ENCODE measurements at regions not wholly inside any gene's neighbourhood (a gene's known extent, or its start where the extent isn't known, plus 50 kb on each side); places are given as distances from the start of the nearest gene placed in this dataset.

DNA sequence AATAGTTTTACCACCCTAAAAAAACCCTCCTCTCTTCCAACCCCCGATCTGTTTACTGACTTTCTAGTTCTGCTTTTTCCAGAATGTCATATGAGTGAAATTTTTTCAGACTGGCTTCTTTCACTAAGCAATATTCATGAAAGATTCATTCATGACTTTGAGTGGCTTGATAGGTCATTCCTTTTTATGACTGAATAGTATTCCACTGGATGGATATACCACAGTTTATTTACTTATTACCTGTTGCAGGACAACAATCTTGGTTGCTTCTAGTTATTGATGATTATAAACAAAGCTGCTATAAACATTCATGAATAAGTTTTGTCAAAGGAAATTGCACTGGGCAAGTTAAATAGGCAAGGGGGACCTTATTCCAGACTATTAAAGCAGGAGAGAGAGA is 264.2 kb downstream of the UTP18 start:
- no peak for DNase-seq (ENCODE audit: low read depth)
- H3K4me3 ChIP-seq (ENCODE audit: low read length) = no peak overlapping the region
- TF ChIP-seq, protein P1, sequence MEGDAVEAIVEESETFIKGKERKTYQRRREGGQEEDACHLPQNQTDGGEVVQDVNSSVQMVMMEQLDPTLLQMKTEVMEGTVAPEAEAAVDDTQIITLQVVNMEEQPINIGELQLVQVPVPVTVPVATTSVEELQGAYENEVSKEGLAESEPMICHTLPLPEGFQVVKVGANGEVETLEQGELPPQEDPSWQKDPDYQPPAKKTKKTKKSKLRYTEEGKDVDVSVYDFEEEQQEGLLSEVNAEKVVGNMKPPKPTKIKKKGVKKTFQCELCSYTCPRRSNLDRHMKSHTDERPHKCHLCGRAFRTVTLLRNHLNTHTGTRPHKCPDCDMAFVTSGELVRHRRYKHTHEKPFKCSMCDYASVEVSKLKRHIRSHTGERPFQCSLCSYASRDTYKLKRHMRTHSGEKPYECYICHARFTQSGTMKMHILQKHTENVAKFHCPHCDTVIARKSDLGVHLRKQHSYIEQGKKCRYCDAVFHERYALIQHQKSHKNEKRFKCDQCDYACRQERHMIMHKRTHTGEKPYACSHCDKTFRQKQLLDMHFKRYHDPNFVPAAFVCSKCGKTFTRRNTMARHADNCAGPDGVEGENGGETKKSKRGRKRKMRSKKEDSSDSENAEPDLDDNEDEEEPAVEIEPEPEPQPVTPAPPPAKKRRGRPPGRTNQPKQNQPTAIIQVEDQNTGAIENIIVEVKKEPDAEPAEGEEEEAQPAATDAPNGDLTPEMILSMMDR (conservative IDR thresholded peaks at IDR 0.05; ENCODE audit: low read length) = no peak

DNA sequence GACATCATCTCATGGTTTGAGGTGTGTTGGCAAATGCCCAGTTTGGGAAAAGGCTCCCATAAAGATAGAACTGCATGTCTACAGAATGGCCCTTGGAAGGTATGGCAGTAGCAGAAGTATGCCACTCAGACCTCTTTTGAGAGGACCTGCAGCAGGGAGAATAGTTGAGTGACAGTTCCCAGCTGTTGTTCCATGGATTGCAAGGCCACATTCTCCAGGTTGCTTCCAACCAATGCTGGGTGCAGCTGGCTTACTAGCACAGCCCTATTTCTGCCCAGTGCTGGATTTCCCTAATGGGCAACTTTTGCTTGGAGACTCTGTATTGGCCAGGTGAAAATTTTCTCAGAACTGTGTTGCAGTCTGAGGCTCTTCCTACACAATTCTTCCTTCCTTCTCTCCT is 266.2 kb downstream of the UTP18 start:
- no peak overlapping the region for H3K4me3 ChIP-seq (ENCODE audit: low read length)
- DNase-seq (ENCODE audit: low read depth) = no peak
- TF ChIP-seq, protein P1 (conservative IDR thresholded peaks at IDR 0.05; ENCODE audit: low read length) = no peak

DNA sequence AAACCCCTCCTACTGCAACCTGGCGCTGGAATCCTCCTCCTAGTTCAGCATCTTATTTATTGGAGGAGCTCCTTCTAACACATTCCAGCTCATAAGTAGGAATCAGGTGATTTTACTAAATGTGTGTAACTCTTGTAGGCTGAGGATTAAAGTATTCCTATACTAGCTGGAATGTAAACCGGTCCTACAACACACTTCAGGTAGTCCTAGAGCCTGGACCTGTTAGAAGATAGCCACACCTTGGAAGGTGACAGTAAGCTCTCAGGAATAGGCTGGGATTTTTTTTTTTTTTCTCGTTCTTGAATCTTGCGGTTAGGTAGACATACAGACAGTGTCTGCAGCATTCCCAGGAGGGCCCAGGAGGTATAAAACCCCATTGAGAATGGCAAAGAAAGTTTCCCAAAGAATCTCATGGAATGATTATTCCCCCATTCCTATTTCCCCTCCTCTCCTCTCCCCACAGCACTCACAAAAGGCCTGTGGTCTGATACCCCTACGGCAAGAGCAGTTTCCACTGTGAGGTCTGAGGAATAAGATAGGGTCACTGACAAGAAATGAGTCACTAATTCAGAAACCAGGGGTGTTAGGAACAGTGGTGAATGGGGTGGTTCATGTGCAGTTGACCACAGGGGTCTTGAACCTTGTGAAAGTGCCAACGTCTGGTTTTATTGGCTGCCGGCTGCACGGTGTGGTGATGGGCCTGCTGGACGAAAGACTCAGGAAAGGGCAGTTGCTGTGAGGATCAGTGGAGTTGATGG is 267.1 kb downstream of the UTP18 start:
- no peak overlapping the region for H3K4me3 ChIP-seq (ENCODE audit: low read length)
- TF ChIP-seq, protein P1 (conservative IDR thresholded peaks at IDR 0.05; ENCODE audit: low read length) = no peak
- DNase-seq (ENCODE audit: low read depth) = no peak

DNA sequence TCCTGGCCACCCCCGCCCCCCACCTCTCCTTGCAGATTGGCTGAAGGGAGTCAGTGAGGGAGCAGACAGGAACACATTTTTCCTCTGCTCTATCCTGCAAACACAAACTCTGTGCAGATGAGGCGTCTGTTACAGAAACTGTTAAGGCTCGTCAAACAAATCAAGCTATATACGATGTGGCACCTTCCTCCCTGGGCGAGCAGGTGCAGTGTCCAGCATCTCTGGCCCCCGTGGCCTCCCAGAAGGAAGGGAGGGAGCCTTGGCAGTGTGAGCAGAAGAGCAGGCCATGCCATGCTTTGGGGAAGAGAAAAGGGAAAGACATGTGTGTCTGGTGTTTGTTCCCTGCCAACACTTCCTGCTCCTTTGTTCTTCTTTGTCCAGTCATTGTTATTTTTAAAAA is 267.8 kb downstream of the UTP18 start:
- TF ChIP-seq, protein P1 (conservative IDR thresholded peaks at IDR 0.05; ENCODE audit: low read length) = no peak
- no peak for DNase-seq (ENCODE audit: low read depth)
- no peak overlapping the region for H3K4me3 ChIP-seq (ENCODE audit: low read length)

DNA sequence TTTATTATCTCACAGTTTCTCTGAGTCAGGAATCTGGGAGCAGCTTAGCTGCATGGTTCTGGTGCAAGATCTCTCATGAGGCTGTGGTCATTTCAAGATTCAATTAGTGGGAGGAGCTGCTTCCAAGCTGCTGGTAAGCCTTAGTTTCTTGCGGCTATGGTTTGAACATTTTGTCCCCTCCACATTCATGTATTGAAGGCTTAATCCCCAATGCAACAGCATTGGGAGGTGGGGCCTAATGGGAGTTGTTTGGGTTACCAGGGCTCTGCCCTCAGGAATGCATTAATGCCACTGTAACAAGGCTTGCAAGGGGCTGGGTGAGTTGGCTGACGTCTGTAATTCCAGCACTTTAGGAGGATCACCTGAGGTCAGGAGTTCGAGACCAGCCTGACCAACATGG is 272.9 kb downstream of the UTP18 start:
- no peak overlapping the region for H3K4me3 ChIP-seq (ENCODE audit: low read length)
- DNase-seq (ENCODE audit: low read depth) = no peak
- TF ChIP-seq, protein P1 (conservative IDR thresholded peaks at IDR 0.05; ENCODE audit: low read length) = no peak

DNA sequence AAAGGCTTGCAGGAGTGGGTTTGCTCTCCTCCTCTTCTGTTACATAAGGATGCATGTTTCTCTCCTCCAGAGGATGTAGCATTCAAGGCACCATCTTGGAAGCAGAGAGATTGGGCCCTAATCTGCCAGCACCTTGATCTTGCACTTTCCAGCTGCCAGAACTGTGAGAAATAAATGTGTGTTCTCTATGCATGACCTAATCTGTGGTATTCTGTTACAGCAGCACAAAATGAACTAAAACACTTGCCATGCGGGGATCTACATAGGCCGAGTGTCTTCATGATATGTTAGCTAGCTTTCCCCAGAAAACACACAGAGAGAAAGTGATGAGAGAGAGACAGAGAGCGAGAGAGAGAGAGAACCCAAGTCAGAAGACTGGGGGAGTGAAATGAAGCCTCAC is 273.5 kb downstream of the UTP18 start:
- no peak overlapping the region for H3K4me3 ChIP-seq (ENCODE audit: low read length)
- TF ChIP-seq, protein P1 (conservative IDR thresholded peaks at IDR 0.05; ENCODE audit: low read length) = no peak
- no peak for DNase-seq (ENCODE audit: low read depth)

DNA sequence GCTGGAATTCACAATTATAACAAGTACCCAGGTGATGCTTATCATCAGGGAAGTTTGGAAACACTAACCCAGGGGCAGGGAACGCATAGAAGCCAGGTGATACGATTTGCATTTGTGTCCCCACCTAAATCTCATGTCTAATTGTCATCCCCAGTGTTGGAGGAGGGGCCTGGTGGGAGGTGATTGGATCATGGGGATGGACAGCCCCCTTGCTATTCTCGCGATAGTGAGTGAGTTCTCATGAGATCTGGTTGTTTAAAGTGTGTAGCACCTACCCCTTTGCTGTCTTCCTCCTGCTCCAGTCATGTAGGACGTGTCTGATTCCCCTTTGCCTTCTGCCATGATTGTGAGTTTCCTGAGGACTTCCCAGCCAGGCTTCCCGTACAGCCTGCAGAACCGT is 276.3 kb downstream of the UTP18 start:
- H3K4me3 ChIP-seq (ENCODE audit: low read length) = no peak overlapping the region
- DNase-seq (ENCODE audit: low read depth) = no peak
- TF ChIP-seq, protein P1 (conservative IDR thresholded peaks at IDR 0.05; ENCODE audit: low read length) = no peak
